IPS-15b (cell line): ENCODE measurements at regions not wholly inside any gene's neighbourhood (a gene's known extent, or its start where the extent isn't known, plus 50 kb on each side); places are given as distances from the start of the nearest gene placed in this dataset.

ENCODE experiments used
- H3K27me3 ChIP-seq: one replicate; pipeline ENCODE4 v1.6.1; 2013; ENCODE audit warnings: low read length; ENCODE audit not compliant: control insufficient read depth, insufficient read depth
- H3K36me3 ChIP-seq: one replicate; pipeline ENCODE4 v1.6.1; 2013; ENCODE audit warnings: low read length; ENCODE audit not compliant: control insufficient read depth, insufficient read depth
- H3K4me1 ChIP-seq: one replicate; pipeline ENCODE4 v1.6.1; 2013; ENCODE audit warnings: mild to moderate bottlenecking, low read length; ENCODE audit not compliant: control insufficient read depth, insufficient read depth
- H3K4me3 ChIP-seq: one replicate; pipeline ENCODE4 v1.5.1; 2013; ENCODE audit warnings: low read depth, low read length
- H3K9ac ChIP-seq: one replicate; pipeline ENCODE4 v1.6.1; 2013; ENCODE audit warnings: low read depth, mild to moderate bottlenecking, low read length
- H3K9me3 ChIP-seq: one replicate; pipeline ENCODE4 v1.6.1; 2013; ENCODE audit warnings: mild to moderate bottlenecking, low read length; ENCODE audit not compliant: control insufficient read depth, insufficient read depth

DNA sequence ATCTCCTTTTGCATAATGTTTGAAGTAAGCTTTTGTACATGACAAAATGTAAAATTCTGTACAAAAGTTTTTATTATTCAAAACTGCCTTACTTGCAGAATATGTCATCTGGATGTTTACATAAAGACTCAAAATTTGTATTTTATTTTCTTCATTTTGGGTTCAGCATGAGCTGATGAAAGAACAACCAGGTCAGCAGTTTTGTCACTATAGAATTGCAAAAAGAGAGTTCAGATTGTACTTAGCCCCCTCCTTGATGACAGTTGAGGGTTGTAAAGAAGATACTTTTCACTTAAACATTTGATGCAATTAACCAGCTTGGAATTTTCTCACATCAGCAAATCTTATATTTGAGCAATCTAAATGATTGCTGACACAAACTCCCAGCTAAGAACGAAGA is 669.3 kb downstream of the PLA2G4A start:
- no peak overlapping the region for H3K4me3 ChIP-seq
- H3K36me3 ChIP-seq = no peaks in the 10 kb centered on the region
- no peaks in the 10 kb centered on the region for H3K27me3 ChIP-seq
- no peaks in the 10 kb centered on the region for H3K4me1 ChIP-seq
- no peak overlapping the region for H3K9ac ChIP-seq
- no peaks in the 10 kb centered on the region for H3K9me3 ChIP-seq

GRCh38 chr1:187504779-187505178 is 676.0 kb downstream of the PLA2G4A start:
- no peaks in the 10 kb centered on the region for H3K4me1 ChIP-seq
- no peak overlapping the region for H3K4me3 ChIP-seq
- no peaks in the 10 kb centered on the region for H3K36me3 ChIP-seq
- H3K9ac ChIP-seq = no peak overlapping the region
- H3K9me3 ChIP-seq = no peaks in the 10 kb centered on the region
- no peaks in the 10 kb centered on the region for H3K27me3 ChIP-seq

- Histone ChIP-seq H3K27me3 (no peaks in the 10 kb centered on the region), H3K4me1 (no peaks in the 10 kb centered on the region), H3K36me3 (no peaks in the 10 kb centered on the region), H3K9ac (no peak overlapping the region), H3K9me3 (no peaks in the 10 kb centered on the region), H3K4me3 (no peak overlapping the region)
These were observed 680.3 kb downstream of the PLA2G4A start for GRCh38 chr1:187509091-187509490.

GRCh38 chr1:187513190-187513589 is 684.4 kb downstream of the PLA2G4A start:
- no peaks in the 10 kb centered on the region for H3K36me3 ChIP-seq
- peaks cover 8% of the 10 kb centered on the region for H3K4me1 ChIP-seq
- no peaks in the 10 kb centered on the region for H3K9me3 ChIP-seq
- H3K27me3 ChIP-seq = no peaks in the 10 kb centered on the region
- H3K9ac ChIP-seq = no peak overlapping the region
- H3K4me3 ChIP-seq = no peak overlapping the region

GRCh38 chr1:187514110-187514509 is 685.4 kb downstream of the PLA2G4A start:
- no peaks in the 10 kb centered on the region for H3K9me3 ChIP-seq
- H3K4me1 ChIP-seq = peaks cover 9% of the 10 kb centered on the region
- no peak overlapping the region for H3K9ac ChIP-seq
- no peaks in the 10 kb centered on the region for H3K27me3 ChIP-seq
- H3K4me3 ChIP-seq = no peak overlapping the region
- H3K36me3 ChIP-seq = no peaks in the 10 kb centered on the region

DNA sequence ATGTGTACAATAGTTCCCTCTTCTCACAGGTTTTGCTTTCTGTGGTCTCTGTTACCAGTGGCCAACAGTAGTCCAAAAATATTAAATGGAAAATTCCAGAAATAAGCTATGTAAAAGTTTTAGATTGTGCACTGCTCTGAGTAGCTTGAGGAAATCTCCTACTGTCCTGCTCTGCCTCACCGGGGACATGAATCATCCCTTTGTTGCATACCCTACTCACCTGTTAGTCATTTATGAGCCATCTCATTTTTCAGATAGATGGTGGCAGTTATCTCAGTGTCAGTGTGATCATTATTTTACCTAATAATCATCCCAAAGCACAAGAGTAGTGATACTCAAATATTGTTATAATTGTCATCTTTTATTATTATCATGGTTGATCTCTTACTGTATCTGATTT is 688.1 kb downstream of the PLA2G4A start:
- H3K27me3 ChIP-seq = no peaks in the 10 kb centered on the region
- H3K4me3 ChIP-seq = no peak overlapping the region
- H3K4me1 ChIP-seq = peaks cover 9% of the 10 kb centered on the region
- H3K36me3 ChIP-seq = no peaks in the 10 kb centered on the region
- H3K9ac ChIP-seq = no peak overlapping the region
- no peaks in the 10 kb centered on the region for H3K9me3 ChIP-seq

DNA sequence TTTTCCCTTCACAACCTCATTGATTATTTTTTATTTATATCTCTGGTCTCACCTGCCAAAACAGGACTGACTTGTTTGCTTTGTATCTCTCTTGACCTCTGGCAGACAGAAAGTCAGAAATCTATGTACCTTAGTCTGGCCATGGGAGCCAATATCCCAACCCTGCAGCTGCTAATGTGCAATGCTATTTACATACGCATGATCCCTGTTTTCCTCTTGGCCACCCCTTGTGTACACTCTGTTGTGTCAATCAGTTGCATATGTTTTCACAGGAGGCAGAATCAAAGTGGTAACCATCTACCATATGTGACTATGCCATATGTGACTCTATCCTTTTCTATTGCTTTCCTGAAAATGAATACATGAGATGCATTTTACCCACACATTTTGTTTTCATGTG is 688.8 kb downstream of the PLA2G4A start:
- H3K27me3 ChIP-seq = no peaks in the 10 kb centered on the region
- no peak overlapping the region for H3K4me3 ChIP-seq

DNA sequence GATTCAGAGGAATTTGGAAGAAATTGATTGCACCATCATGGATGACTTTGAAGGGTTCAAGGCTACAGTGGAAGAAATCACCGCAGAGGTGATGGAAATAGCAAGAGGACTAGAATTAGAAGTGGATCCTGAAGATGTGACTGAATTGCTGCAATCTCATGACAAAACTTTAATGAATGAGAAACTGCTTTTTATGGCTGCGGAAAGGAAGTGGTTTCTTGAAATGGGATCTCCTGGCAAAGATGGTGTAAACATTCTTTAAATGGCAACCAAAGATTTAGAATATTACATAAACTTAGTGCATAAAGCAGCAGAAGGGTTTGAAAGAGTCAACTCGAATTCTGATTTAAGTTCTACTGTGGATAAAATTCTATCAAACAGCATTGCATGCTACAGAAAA is 698.6 kb downstream of the PLA2G4A start:
- no peak overlapping the region for H3K4me3 ChIP-seq
- H3K9me3 ChIP-seq = no peaks in the 10 kb centered on the region
- no peaks in the 10 kb centered on the region for H3K36me3 ChIP-seq
- no peaks in the 10 kb centered on the region for H3K4me1 ChIP-seq
- no peak overlapping the region for H3K9ac ChIP-seq
- H3K27me3 ChIP-seq = no peaks in the 10 kb centered on the region

More for the DNA sequence above, 688.8 kb downstream of the PLA2G4A start:
- Histone ChIP-seq H3K36me3 (no peaks in the 10 kb centered on the region), H3K9ac (no peak overlapping the region), H3K4me1 (peaks cover 9% of the 10 kb centered on the region), H3K9me3 (no peaks in the 10 kb centered on the region)

DNA sequence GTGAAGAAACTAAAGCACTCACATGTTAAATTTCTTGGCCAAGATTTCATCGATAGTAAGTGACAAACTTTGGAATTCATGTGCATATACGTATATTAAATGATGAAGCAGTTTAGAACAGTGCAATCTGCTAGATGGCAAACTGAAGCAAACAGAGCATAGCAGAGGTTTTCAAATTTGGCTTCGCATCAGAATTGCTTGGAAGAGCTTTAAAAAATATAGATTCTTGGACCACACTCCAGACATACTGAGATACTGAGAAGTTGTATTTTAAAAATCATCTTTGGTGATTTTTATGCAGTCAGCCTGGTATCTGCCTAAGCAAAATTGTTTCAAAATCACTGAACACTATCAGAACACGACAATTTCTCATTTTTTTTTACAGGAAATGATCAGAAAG is 709.2 kb downstream of the PLA2G4A start:
- H3K4me3 ChIP-seq = no peak overlapping the region
- no peaks in the 10 kb centered on the region for H3K27me3 ChIP-seq
- H3K9ac ChIP-seq = no peak overlapping the region
- no peaks in the 10 kb centered on the region for H3K36me3 ChIP-seq
- no peaks in the 10 kb centered on the region for H3K4me1 ChIP-seq
- no peaks in the 10 kb centered on the region for H3K9me3 ChIP-seq

GRCh38 chr1:187549540-187549939 is 720.8 kb downstream of the PLA2G4A start:
- Histone ChIP-seq H3K9ac (no peak overlapping the region), H3K4me3 (no peak overlapping the region), H3K4me1 (no peaks in the 10 kb centered on the region), H3K9me3 (no peaks in the 10 kb centered on the region), H3K36me3 (no peaks in the 10 kb centered on the region), H3K27me3 (no peaks in the 10 kb centered on the region)

- H3K36me3 ChIP-seq = no peaks in the 10 kb centered on the region
- H3K9me3 ChIP-seq = no peaks in the 10 kb centered on the region
- H3K9ac ChIP-seq = no peak overlapping the region
- H3K27me3 ChIP-seq = no peaks in the 10 kb centered on the region
- H3K4me1 ChIP-seq = no peaks in the 10 kb centered on the region
- no peak overlapping the region for H3K4me3 ChIP-seq
These were observed 722.3 kb downstream of the PLA2G4A start for GRCh38 chr1:187551061-187551460.

DNA sequence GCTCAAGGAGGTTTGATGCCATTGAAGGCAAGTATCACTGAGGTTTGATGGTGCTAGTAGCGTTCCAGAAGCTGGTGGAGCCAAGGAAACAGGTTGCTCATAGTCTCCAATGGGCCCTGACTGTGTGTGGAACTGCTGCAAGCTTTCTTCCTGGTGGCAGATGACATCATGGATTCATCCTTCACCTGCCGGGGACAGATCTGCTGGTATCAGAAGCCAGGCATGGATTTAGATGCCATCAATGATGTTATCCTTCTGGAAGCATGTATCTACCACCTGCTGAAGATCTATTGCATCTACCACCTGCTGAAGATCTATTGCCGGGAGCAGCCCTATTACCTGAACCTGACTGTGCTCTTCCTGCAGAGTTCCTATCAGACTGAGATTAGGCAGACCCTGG is 734.4 kb downstream of the PLA2G4A start:
- Histone ChIP-seq H3K36me3 (no peaks in the 10 kb centered on the region), H3K4me3 (no peak overlapping the region), H3K9ac (no peak overlapping the region), H3K27me3 (no peaks in the 10 kb centered on the region), H3K4me1 (no peaks in the 10 kb centered on the region), H3K9me3 (no peaks in the 10 kb centered on the region)

DNA sequence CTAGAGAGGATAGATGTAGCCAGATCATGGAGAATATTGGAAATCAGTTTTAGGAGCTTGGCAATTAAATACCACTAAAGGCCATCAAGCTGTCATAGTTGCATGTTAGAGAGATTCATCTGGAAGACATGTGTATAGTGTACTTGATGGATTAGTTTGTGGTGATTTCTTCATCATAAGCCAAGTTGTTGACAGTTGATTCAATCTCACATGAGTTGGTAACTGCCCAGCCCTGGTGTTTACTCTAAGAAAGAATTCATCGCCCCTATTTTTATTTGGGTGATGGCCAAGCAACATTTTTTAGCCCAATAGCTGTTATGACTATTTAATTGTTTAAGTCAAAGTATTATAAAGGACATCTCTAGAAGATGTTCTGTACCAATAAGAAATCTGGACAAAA is 737.6 kb downstream of the PLA2G4A start:
- H3K27me3 ChIP-seq = no peaks in the 10 kb centered on the region
- no peaks in the 10 kb centered on the region for H3K4me1 ChIP-seq
- no peak overlapping the region for H3K9ac ChIP-seq
- no peaks in the 10 kb centered on the region for H3K36me3 ChIP-seq
- no peak overlapping the region for H3K4me3 ChIP-seq
- H3K9me3 ChIP-seq = no peaks in the 10 kb centered on the region
